ENCODE measurements at regions not wholly inside any gene's neighbourhood (a gene's known extent, or its start where the extent isn't known, plus 50 kb on each side); places are given as distances from the start of the nearest gene placed in this dataset.
"Not testable (repeated sequence)": the region's sequence is repeated elsewhere in the genome, so short reads cannot be mapped to it uniquely, and the experiment has no call there.

- not testable (repeated sequence) for TF ChIP-seq CTCF (IDR thresholded peaks at IDR 0.05); EZH2 (IDR thresholded peaks at IDR 0.05; ENCODE audit: borderline replicate concordance, insufficient read depth, low read depth, low read length, poor library complexity, severe bottlenecking)
Observed at GRCh38 chr10:34055410-34055985, 721.0 kb upstream of the NRP1 start.

Data from B cell (primary cell).